ENCODE measurements at regions not wholly inside any gene's neighbourhood (a gene's known extent, or its start where the extent isn't known, plus 50 kb on each side); places are given as distances from the start of the nearest gene placed in this dataset.

DNA sequence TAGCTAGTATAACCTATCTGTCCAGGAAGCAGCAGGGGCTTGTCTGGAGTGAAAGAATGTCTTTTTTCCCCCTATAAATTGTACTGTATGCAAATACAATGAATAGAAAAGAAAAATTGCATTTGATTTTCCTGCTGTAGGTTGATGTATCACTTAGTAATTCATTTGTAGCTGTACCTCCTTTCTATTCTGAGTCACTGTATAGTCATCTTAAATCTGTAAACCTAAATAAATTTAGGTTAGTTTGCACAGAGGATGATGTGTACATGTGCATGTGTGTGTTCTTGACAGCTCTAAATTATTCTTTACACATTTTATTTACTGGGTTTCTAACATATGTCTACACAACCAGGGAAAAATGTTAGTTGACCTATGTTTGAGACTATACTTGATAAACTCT lies 478.7 kb upstream of the CNTNAP5 start:
- H3K79me2 ChIP-seq (ENCODE audit: insufficient read depth, low read length), result no peaks in the 10 kb centered on the region
- DNase-seq (ENCODE audit: low read depth) (no peak), FAIRE-seq (no peak)
- Mint-ChIP-seq H3K4me3 (ENCODE audit: unreplicated experiment) (no peak overlapping the region), H3K27me3 (ENCODE audit: low read depth, unreplicated experiment) (no peaks in the 10 kb centered on the region), H3K4me1 (ENCODE audit: low read depth, unreplicated experiment) (no peaks in the 10 kb centered on the region), H3K36me3 (ENCODE audit: low read depth, unreplicated experiment) (no peaks in the 10 kb centered on the region), H3K27ac (ENCODE audit: unreplicated experiment) (no peak overlapping the region), H3K9me3 (ENCODE audit: unreplicated experiment) (peaks cover 4% of the 10 kb centered on the region)
- H3K27ac ChIP-seq (ENCODE audit: low read depth, low read length), result no peak overlapping the region
- no peaks in the 10 kb centered on the region for H3K9me3 ChIP-seq (ENCODE audit: insufficient read depth, low read depth, low read length)
- no peaks in the 10 kb centered on the region for H3K36me3 ChIP-seq (ENCODE audit: insufficient read depth, low read length)
- no peaks in the 10 kb centered on the region for H3K4me1 ChIP-seq (ENCODE audit: insufficient read depth, low read length)
- no peak overlapping the region for H3K9ac ChIP-seq (ENCODE audit: low read length)
- no peaks in the 10 kb centered on the region for H3K27me3 ChIP-seq (ENCODE audit: insufficient read depth, low read length)
- TF ChIP-seq, protein P1, sequence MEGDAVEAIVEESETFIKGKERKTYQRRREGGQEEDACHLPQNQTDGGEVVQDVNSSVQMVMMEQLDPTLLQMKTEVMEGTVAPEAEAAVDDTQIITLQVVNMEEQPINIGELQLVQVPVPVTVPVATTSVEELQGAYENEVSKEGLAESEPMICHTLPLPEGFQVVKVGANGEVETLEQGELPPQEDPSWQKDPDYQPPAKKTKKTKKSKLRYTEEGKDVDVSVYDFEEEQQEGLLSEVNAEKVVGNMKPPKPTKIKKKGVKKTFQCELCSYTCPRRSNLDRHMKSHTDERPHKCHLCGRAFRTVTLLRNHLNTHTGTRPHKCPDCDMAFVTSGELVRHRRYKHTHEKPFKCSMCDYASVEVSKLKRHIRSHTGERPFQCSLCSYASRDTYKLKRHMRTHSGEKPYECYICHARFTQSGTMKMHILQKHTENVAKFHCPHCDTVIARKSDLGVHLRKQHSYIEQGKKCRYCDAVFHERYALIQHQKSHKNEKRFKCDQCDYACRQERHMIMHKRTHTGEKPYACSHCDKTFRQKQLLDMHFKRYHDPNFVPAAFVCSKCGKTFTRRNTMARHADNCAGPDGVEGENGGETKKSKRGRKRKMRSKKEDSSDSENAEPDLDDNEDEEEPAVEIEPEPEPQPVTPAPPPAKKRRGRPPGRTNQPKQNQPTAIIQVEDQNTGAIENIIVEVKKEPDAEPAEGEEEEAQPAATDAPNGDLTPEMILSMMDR (IDR thresholded peaks at IDR 0.05; ENCODE audit: insufficient read depth, low read depth, low read length), result no peak
- TF ChIP-seq EZH2 (IDR thresholded peaks at IDR 0.05; ENCODE audit: insufficient read depth, low read length), result no peak
- no peak overlapping the region for H3K4me2 ChIP-seq (ENCODE audit: low read length)
- no peaks in the 10 kb centered on the region for H4K20me1 ChIP-seq (ENCODE audit: insufficient read depth, low read length)
- H3K4me3 ChIP-seq (ENCODE audit: insufficient read depth, low read depth, low read length), result no peak overlapping the region
- no peak overlapping the region for H2AFZ ChIP-seq (ENCODE audit: low read depth, low read length)

DNA sequence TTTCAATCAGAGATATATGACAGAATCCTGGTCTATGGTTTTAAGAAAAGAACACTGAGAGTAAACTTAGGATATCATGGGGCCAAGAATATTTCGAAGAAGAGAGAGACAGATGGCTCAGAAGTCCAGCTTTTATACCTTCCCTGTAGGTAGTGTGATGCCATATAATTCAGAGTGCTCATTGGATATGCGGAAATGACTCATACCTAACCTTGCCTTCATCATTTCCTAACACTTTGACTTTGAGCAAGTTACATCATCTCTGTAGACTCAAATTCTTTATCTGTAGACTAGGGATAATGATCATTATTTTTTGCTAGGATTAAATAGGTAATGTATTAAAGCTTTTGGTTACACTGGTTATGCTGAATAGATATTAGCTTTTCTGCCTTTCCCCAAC lies 461.6 kb upstream of the CNTNAP5 start:
- no peaks in the 10 kb centered on the region for H3K4me1 Mint-ChIP-seq (ENCODE audit: low read depth, unreplicated experiment)
- Histone ChIP-seq H3K9me3 (ENCODE audit: insufficient read depth, low read depth, low read length) (no peaks in the 10 kb centered on the region), H3K4me2 (ENCODE audit: low read length) (no peak overlapping the region), H3K27ac (ENCODE audit: low read depth, low read length) (no peak overlapping the region), H2AFZ (ENCODE audit: low read depth, low read length) (no peak overlapping the region), H4K20me1 (ENCODE audit: insufficient read depth, low read length) (no peaks in the 10 kb centered on the region), H3K36me3 (ENCODE audit: insufficient read depth, low read length) (no peaks in the 10 kb centered on the region), H3K79me2 (ENCODE audit: insufficient read depth, low read length) (no peaks in the 10 kb centered on the region), H3K9ac (ENCODE audit: low read length) (no peak overlapping the region), H3K27me3 (ENCODE audit: insufficient read depth, low read length) (no peaks in the 10 kb centered on the region), H3K4me1 (ENCODE audit: insufficient read depth, low read length) (no peaks in the 10 kb centered on the region), H3K4me3 (ENCODE audit: insufficient read depth, low read depth, low read length) (no peak overlapping the region)
- no peaks in the 10 kb centered on the region for H3K36me3 Mint-ChIP-seq (ENCODE audit: low read depth, unreplicated experiment)
- no peak overlapping the region for H3K4me3 Mint-ChIP-seq (ENCODE audit: unreplicated experiment)
- FAIRE-seq (no peak), DNase-seq (ENCODE audit: low read depth) (no peak)
- TF ChIP-seq, protein P1 (IDR thresholded peaks at IDR 0.05; ENCODE audit: insufficient read depth, low read depth, low read length), result no peak
- no peak for TF ChIP-seq EZH2 (IDR thresholded peaks at IDR 0.05; ENCODE audit: insufficient read depth, low read length)
- H3K27ac Mint-ChIP-seq (ENCODE audit: unreplicated experiment), result no peak overlapping the region
- H3K27me3 Mint-ChIP-seq (ENCODE audit: low read depth, unreplicated experiment), result no peaks in the 10 kb centered on the region
- H3K9me3 Mint-ChIP-seq (ENCODE audit: unreplicated experiment), result peaks cover 3% of the 10 kb centered on the region

DNA sequence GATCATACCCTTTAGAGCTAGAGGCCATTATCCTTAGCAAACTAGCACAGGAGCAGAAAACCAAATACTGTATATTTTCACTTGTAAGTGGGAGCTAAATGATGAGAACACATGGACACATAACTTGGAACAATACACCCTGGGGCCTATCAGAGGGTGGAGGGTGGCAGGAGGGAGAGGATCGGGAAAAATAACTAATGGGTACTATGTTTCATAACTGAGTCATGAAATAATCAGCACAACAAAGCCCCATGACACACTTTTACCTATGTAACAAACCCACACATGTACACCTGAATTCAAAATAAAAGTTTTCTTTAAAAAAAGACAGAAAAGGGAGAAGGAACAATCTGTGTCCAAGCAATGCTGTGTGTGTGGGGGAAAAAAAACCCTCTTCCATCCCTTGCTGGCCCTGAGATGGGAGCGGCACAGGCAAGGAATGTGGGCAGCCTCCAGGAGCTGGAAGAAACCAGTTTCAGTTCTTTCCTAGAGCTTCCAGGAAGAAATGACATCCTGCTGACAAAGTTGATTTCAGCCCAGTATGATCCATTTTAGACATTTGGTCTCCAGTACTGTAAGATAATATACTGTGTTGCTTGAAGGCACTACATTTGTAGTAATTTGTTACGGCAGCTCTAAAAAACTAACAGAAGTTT lies 458.7 kb upstream of the CNTNAP5 start:
- no peak overlapping the region for H3K9ac ChIP-seq (ENCODE audit: low read length)
- no peaks in the 10 kb centered on the region for H3K4me1 ChIP-seq (ENCODE audit: insufficient read depth, low read length)
- Mint-ChIP-seq H3K9me3 (ENCODE audit: unreplicated experiment) (no peaks in the 10 kb centered on the region), H3K4me1 (ENCODE audit: low read depth, unreplicated experiment) (no peaks in the 10 kb centered on the region), H3K36me3 (ENCODE audit: low read depth, unreplicated experiment) (no peaks in the 10 kb centered on the region), H3K4me3 (ENCODE audit: unreplicated experiment) (no peak overlapping the region), H3K27me3 (ENCODE audit: low read depth, unreplicated experiment) (no peaks in the 10 kb centered on the region), H3K27ac (ENCODE audit: unreplicated experiment) (peak overlapping the region; percentile 23)
- no peaks in the 10 kb centered on the region for H3K79me2 ChIP-seq (ENCODE audit: insufficient read depth, low read length)
- no peak overlapping the region for H3K27ac ChIP-seq (ENCODE audit: low read depth, low read length)
- no peak overlapping the region for H3K4me2 ChIP-seq (ENCODE audit: low read length)
- H3K9me3 ChIP-seq (ENCODE audit: insufficient read depth, low read depth, low read length), result no peaks in the 10 kb centered on the region
- no peaks in the 10 kb centered on the region for H3K27me3 ChIP-seq (ENCODE audit: insufficient read depth, low read length)
- no peak overlapping the region for H3K4me3 ChIP-seq (ENCODE audit: insufficient read depth, low read depth, low read length)
- no peaks in the 10 kb centered on the region for H3K36me3 ChIP-seq (ENCODE audit: insufficient read depth, low read length)
- DNase-seq (ENCODE audit: low read depth) (no peak), FAIRE-seq (no peak)
- H4K20me1 ChIP-seq (ENCODE audit: insufficient read depth, low read length), result no peaks in the 10 kb centered on the region
- TF ChIP-seq, protein P1 (IDR thresholded peaks at IDR 0.05; ENCODE audit: insufficient read depth, low read depth, low read length), result no peak
- no peak for TF ChIP-seq EZH2 (IDR thresholded peaks at IDR 0.05; ENCODE audit: insufficient read depth, low read length)
- H2AFZ ChIP-seq (ENCODE audit: low read depth, low read length), result no peak overlapping the region
